Neuronal stem cell (in vitro differentiated cells): ENCODE measurements at regions not wholly inside any gene's neighbourhood (a gene's known extent, or its start where the extent isn't known, plus 50 kb on each side); places are given as distances from the start of the nearest gene placed in this dataset.

Source experiments
- DNase-seq: peaks from one replicate; pipeline ENCODE4 v3.0.0-alpha.2; 2013; ENCODE audit warnings: low spot score
- H2AFZ ChIP-seq: one replicate; pipeline ENCODE4 v1.6.1; 2013; ENCODE audit warnings: mild to moderate bottlenecking, low read length, inconsistent platforms
- H2AK5ac ChIP-seq: 2 replicates; pipeline ENCODE4 v1.6.1; 2013; ENCODE audit warnings: low read depth, mild to moderate bottlenecking, inconsistent platforms, low read length, moderate library complexity, mixed read lengths
- H2BK120ac ChIP-seq: 2 replicates; pipeline ENCODE4 v1.6.1; 2013; ENCODE audit warnings: low read depth, mild to moderate bottlenecking, inconsistent platforms, low read length, moderate library complexity, mixed read lengths
- H2BK12ac ChIP-seq: one replicate; pipeline ENCODE4 v1.6.1; 2013; ENCODE audit warnings: low read length, inconsistent platforms
- H2BK15ac ChIP-seq: 2 replicates; pipeline ENCODE4 v1.6.1; 2013; ENCODE audit warnings: mild to moderate bottlenecking, low read length, inconsistent platforms, mixed read lengths
- H2BK5ac ChIP-seq: one replicate; pipeline ENCODE4 v1.6.1; 2013; ENCODE audit warnings: inconsistent platforms, mild to moderate bottlenecking, low read length, moderate library complexity
- H3K14ac ChIP-seq: one replicate; pipeline ENCODE4 v1.6.1; 2013; ENCODE audit warnings: low read length, inconsistent platforms
- H3K18ac ChIP-seq: 2 replicates; pipeline ENCODE4 v1.6.1; 2013; ENCODE audit warnings: low read length, inconsistent platforms
- H3K23ac ChIP-seq: 2 replicates; pipeline ENCODE4 v1.6.1; 2013; ENCODE audit warnings: low read depth, mild to moderate bottlenecking, mixed read lengths, low read length, inconsistent platforms; ENCODE audit not compliant: poor library complexity
- H3K27ac ChIP-seq: replicated peaks from 3 replicates; pipeline ENCODE4 v1.5.1; 2013; ENCODE audit warnings: low read length, inconsistent platforms
- H3K27me3 ChIP-seq, 3 experiments: 2 replicates each; pipeline ENCODE4 v1.6.1; 2013; ENCODE audit warnings: low read length in 3 of 3, mild to moderate bottlenecking in 2 of 3, inconsistent platforms in 1 of 3, low read depth in 1 of 3, mixed read lengths in 1 of 3, moderate library complexity in 1 of 3; ENCODE audit not compliant: control insufficient read depth in 3 of 3, insufficient read depth in 3 of 3
- H3K36me3 ChIP-seq, 2 donors: replicated peaks in 1 of 2; 2 replicates each; pipeline ENCODE4 v1.6.1; 2013; ENCODE audit warnings: low read length in 2 of 2; ENCODE audit not compliant: control insufficient read depth in 2 of 2, insufficient read depth in 2 of 2
- H3K4ac ChIP-seq: 2 replicates; pipeline ENCODE4 v1.6.1; 2013; ENCODE audit warnings: inconsistent platforms, mild to moderate bottlenecking, low read length, moderate library complexity
- H3K4me1 ChIP-seq, 2 donors: 1 replicate in 1 of 2; 2 replicates in 1 of 2; pipeline ENCODE4 v1.6.1; 2013; ENCODE audit warnings: low read length in 2 of 2, low read depth in 1 of 2; ENCODE audit not compliant: control insufficient read depth in 2 of 2, insufficient read depth in 1 of 2
- H3K4me2 ChIP-seq: one replicate; pipeline ENCODE4 v1.6.1; 2013; ENCODE audit warnings: mild to moderate bottlenecking, low read length, inconsistent platforms; ENCODE audit not compliant: insufficient read depth, poor library complexity, severe bottlenecking
- H3K4me3 ChIP-seq, 2 donors: 2 replicates each; pipeline ENCODE4 v1.5.1; 2013; ENCODE audit warnings: low read length in 2 of 2, mild to moderate bottlenecking in 2 of 2, inconsistent platforms in 1 of 2, moderate library complexity in 1 of 2
- H3K79me1 ChIP-seq: one replicate; pipeline ENCODE4 v1.6.1; 2013; ENCODE audit warnings: low read depth, mild to moderate bottlenecking, inconsistent platforms, low read length, moderate library complexity
- H3K9ac ChIP-seq: one replicate; pipeline ENCODE4 v1.6.1; 2013; ENCODE audit warnings: mild to moderate bottlenecking, low read depth, low read length, inconsistent platforms; ENCODE audit not compliant: poor library complexity
- H3K9me3 ChIP-seq, 2 donors: replicated peaks in 1 of 2; 2 replicates each; pipeline versions ENCODE3 to v1.6.1; 2013; ENCODE audit warnings: low read length in 2 of 2, mild to moderate bottlenecking in 2 of 2, inconsistent platforms in 1 of 2, low read depth in 1 of 2, mixed read lengths in 1 of 2, moderate library complexity in 1 of 2; ENCODE audit not compliant: control insufficient read depth in 2 of 2, insufficient read depth in 1 of 2
- H4K8ac ChIP-seq: one replicate; pipeline ENCODE4 v1.6.1; 2013; ENCODE audit warnings: low read depth, mild to moderate bottlenecking, inconsistent platforms, low read length, moderate library complexity
- H4K91ac ChIP-seq: one replicate; pipeline ENCODE4 v1.6.1; 2013; ENCODE audit warnings: low read length, low read depth, mild to moderate bottlenecking, inconsistent platforms; ENCODE audit not compliant: poor library complexity
- WGBS, 2 donors: extraction: QIAGEN DNeasy Blood & Tissue Kit; methylation state at CpG; one replicate each; pipeline ENCODE4 v1.1.7; 2013; ENCODE audit warnings: missing lambda C conversion rate in 2 of 2, mixed read lengths in 1 of 2; ENCODE audit not compliant: insufficient read length in 2 of 2, insufficient replicate concordance in 1 of 2; ENCODE audit errors: extremely low coverage in 2 of 2; 5-methylcytosine and 5-hydroxymethylcytosine counted together

DNA sequence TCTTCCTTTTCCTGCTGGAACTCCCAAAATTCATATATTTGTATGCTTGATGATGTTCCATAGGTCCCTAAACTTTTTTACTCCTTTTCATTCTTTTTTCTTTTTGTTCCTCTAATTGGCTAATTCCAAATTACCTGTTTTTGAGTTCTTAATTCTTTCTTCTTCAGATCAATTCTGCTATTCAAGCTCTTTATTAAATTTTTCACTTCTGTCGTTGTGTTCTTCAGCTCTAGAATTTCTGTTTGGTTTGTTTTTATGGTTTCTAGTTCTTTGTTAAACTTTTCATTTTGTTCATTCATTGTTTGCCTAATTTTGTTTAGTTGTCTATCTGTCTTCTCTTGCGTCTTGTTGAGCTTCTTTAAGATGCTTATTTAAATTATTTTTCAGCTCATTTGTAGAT, 154.8 kb downstream of the TPH2 start:
- DNase-seq = no peak
- WGBS, 2 donors = no CpG with 5 or more reads among the region's 2 CpGs
- H3K4me2 ChIP-seq = no peak overlapping the region
- no peak overlapping the region for H3K4me3 ChIP-seq
- no peak overlapping the region for H3K14ac ChIP-seq
- no peak overlapping the region for H2BK120ac ChIP-seq
- H3K36me3 ChIP-seq = no peaks in the 10 kb centered on the region
- no peak overlapping the region for H2AFZ ChIP-seq
- H3K27ac ChIP-seq = no peak overlapping the region
- H3K27me3 ChIP-seq = no peaks in the 10 kb centered on the region
- no peak overlapping the region for H2AK5ac ChIP-seq
- H3K79me1 ChIP-seq = no peaks in the 10 kb centered on the region
- no peak overlapping the region for H4K91ac ChIP-seq
- no peak overlapping the region for H3K23ac ChIP-seq
- no peaks in the 10 kb centered on the region for H3K4me1 ChIP-seq
- no peak overlapping the region for H2BK12ac ChIP-seq
- H2BK5ac ChIP-seq = no peak overlapping the region
- no peak overlapping the region for H4K8ac ChIP-seq
- H3K9me3 ChIP-seq = peaks cover 0 to 3% of the 10 kb centered on the region in 2 donors
- no peak overlapping the region for H3K18ac ChIP-seq
- no peak overlapping the region for H3K9ac ChIP-seq
- H2BK15ac ChIP-seq = no peak overlapping the region
- H3K4ac ChIP-seq = no peak overlapping the region

DNA sequence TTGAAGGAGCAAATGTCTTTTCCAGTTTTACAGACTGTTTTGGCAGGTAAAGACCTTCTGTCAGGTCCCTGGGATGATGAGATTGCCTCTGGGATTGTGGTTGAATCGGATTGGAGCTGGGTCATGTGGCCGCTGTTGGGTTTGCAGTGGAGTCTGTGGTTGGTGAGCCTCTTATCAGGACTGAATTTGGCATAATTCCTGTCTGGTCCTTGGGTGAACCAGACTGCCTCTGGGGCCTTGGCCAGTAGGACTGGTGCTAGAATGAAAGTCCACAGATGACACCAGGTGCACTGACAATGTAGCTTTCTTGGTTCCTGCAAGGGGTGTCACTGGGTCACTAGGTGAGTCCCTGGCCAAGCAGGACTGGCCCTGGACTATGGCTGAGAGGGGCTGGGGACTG, 155.3 kb downstream of the TPH2 start:
- no peak overlapping the region for H3K4me2 ChIP-seq
- H2BK12ac ChIP-seq = no peak overlapping the region
- H3K23ac ChIP-seq = no peak overlapping the region
- no peak overlapping the region for H2AFZ ChIP-seq
- no peaks in the 10 kb centered on the region for H3K27me3 ChIP-seq
- H2BK15ac ChIP-seq = no peak overlapping the region
- H3K27ac ChIP-seq = no peak overlapping the region
- H3K4ac ChIP-seq = no peak overlapping the region
- no peak overlapping the region for H4K8ac ChIP-seq
- no peak for DNase-seq
- H4K91ac ChIP-seq = no peak overlapping the region
- H3K9ac ChIP-seq = no peak overlapping the region
- H3K14ac ChIP-seq = no peak overlapping the region
- H3K36me3 ChIP-seq = no peaks in the 10 kb centered on the region
- H3K79me1 ChIP-seq = no peaks in the 10 kb centered on the region
- peak overlapping the region; percentile 57 for H3K18ac ChIP-seq
- WGBS, 2 donors = no CpG with 5 or more reads among the region's 2 CpGs
- no peak overlapping the region for H2AK5ac ChIP-seq
- no peaks in the 10 kb centered on the region for H3K4me1 ChIP-seq
- H2BK120ac ChIP-seq = no peak overlapping the region
- H3K9me3 ChIP-seq = peaks cover 0 to 3% of the 10 kb centered on the region in 2 donors
- no peak overlapping the region for H2BK5ac ChIP-seq
- H3K4me3 ChIP-seq = no peak overlapping the region

DNA sequence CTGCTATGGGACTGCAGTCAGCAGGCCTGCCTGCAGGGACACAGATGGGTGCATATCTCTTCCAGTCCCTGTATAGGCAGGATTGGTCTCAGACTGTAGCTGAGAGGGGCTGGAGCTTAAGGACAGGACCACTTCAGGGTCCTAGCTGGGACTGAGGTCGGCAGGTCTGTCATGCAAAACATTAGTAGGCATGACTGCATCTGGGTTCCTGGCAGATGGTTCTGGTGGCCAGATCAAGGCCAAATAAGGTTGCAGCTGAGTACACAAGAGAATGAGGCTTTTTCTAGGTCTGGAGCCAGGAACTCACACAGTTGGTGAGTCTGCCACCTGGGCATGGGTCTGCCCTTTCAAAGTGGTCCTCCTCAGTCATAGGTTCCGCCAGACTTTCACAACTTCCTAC, 155.8 kb downstream of the TPH2 start:
- Histone ChIP-seq H3K36me3 (no peaks in the 10 kb centered on the region), H3K79me1 (no peaks in the 10 kb centered on the region), H2BK120ac (no peak overlapping the region), H3K9me3 (peaks cover 0 to 3% of the 10 kb centered on the region in 2 donors), H3K27ac (no peak overlapping the region), H3K4me2 (no peak overlapping the region), H4K8ac (no peak overlapping the region), H3K23ac (no peak overlapping the region), H2AFZ (no peak overlapping the region), H2AK5ac (no peak overlapping the region), H3K4ac (no peak overlapping the region), H2BK15ac (no peak overlapping the region), H2BK12ac (no peak overlapping the region), H2BK5ac (no peak overlapping the region), H3K4me1 (no peaks in the 10 kb centered on the region), H3K9ac (no peak overlapping the region), H3K27me3 (no peaks in the 10 kb centered on the region), H3K18ac (no peak overlapping the region), H3K4me3 (no peak overlapping the region), H3K14ac (no peak overlapping the region), H4K91ac (no peak overlapping the region)
- no CpG with 5 or more reads among the region's 2 CpGs for whole genome bisulfite sequencing, 2 donors
- no peak for DNase-seq

DNA sequence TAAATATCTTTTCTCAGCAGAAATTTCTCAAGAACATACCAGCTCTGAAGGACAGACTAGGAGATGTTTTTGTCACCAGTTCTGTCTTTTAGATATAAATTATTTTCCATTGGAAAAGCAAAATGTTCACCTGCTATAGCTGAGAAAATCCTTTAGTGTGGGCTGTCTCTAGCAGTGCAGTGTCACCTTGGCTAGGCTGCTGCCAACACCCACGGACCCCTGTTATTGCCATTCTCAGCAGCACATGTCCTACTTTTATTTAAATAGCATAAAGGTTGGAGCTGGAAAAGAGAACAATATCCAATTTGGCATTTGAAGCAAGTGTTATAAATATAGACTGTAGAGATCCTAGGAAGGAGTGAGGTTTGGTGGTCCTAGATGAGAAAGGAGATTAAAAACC, 156.4 kb downstream of the TPH2 start:
- Histone ChIP-seq H3K4me3 (no peak overlapping the region), H2BK12ac (no peak overlapping the region), H4K8ac (no peak overlapping the region), H3K36me3 (no peaks in the 10 kb centered on the region), H3K4me2 (no peak overlapping the region), H4K91ac (no peak overlapping the region), H3K4ac (no peak overlapping the region), H3K23ac (no peak overlapping the region), H3K9me3 (peaks cover 0 to 3% of the 10 kb centered on the region in 2 donors), H2AFZ (no peak overlapping the region), H2AK5ac (no peak overlapping the region), H3K27me3 (no peaks in the 10 kb centered on the region), H2BK15ac (no peak overlapping the region), H3K79me1 (no peaks in the 10 kb centered on the region), H2BK5ac (no peak overlapping the region), H3K4me1 (no peaks in the 10 kb centered on the region), H3K27ac (no peak overlapping the region), H3K18ac (no peak overlapping the region), H3K14ac (no peak overlapping the region), H3K9ac (no peak overlapping the region), H2BK120ac (no peak overlapping the region)
- WGBS, 2 donors = no CpG with 5 or more reads among the region's 1 CpG
- DNase-seq = no peak
